H54 (cell line): ENCODE measurements at regions not wholly inside any gene's neighbourhood (a gene's known extent, or its start where the extent isn't known, plus 50 kb on each side); places are given as distances from the start of the nearest gene placed in this dataset.
"Not testable (repeated sequence)": the region's sequence is repeated elsewhere in the genome, so short reads cannot be mapped to it uniquely, and the experiment has no call there.

Experiments
- DNase-seq: peaks from one replicate; pipeline ENCODE4 v3.0.0; 2011; ENCODE audit warnings: low spot score, mixed read lengths; ENCODE audit not compliant: insufficient read length
- FAIRE-seq: peaks from 3 replicates; lab custom pipeline; 2011; peaks lifted over from hg19 to GRCh38; lab: Jason Lieb, UNC
- POLR2A ChIP-seq: IDR thresholded peaks from 2 replicates; pipeline ENCODE4 v1.6.1; 2011; ENCODE audit warnings: low read depth, mild to moderate bottlenecking, low read length

GRCh38 chr2:207328944-207329386 is 163.2 kb upstream of the KLF7 start:
- FAIRE-seq, result peak; percentile 33
- no peak for TF ChIP-seq POLR2A
- no peak for DNase-seq

GRCh38 chr2:207330912-207331311 is 165.2 kb upstream of the KLF7 start:
- no peak for TF ChIP-seq POLR2A
- FAIRE-seq (peak; percentile 97), DNase-seq (peak; percentile 26)

- TF ChIP-seq POLR2A, result no peak
- no peak for DNase-seq
- FAIRE-seq, result no peak
Observed at GRCh38 chr2:207331674-207332073, 165.9 kb upstream of the KLF7 start.

GRCh38 chr2:207332480-207333212 is 166.9 kb upstream of the KLF7 start:
- no peak for TF ChIP-seq POLR2A
- DNase-seq (no peak), FAIRE-seq (no peak)

GRCh38 chr2:207333599-207334300 is 168.0 kb upstream of the KLF7 start:
- peak; percentile 61 for FAIRE-seq
- DNase-seq, result no peak
- TF ChIP-seq POLR2A, result no peak

GRCh38 chr2:207334301-207334623 is 168.5 kb upstream of the KLF7 start:
- no peak for TF ChIP-seq POLR2A
- FAIRE-seq (no peak), DNase-seq (no peak)

GRCh38 chr2:207334624-207335371 is 169.1 kb upstream of the KLF7 start:
- TF ChIP-seq POLR2A, result no peak; the same call in 1 of the 2 replicates
- DNase-seq (peak; percentile 45), FAIRE-seq (peak; percentile 93)

GRCh38 chr2:207337234-207338219 is 171.8 kb upstream of the KLF7 start:
- no peak for TF ChIP-seq POLR2A
- FAIRE-seq (peak; percentile 98), DNase-seq (peak; percentile 45)

- DNase-seq (peak; percentile 30), FAIRE-seq (no peak)
- no peak for TF ChIP-seq POLR2A
Observed at GRCh38 chr2:207338220-207338607, 172.5 kb upstream of the KLF7 start.

GRCh38 chr2:207338610-207339009 is 172.9 kb upstream of the KLF7 start:
- no peak for DNase-seq
- no peak for FAIRE-seq
- TF ChIP-seq POLR2A, result no peak

GRCh38 chr2:207341112-207341750 is 175.5 kb upstream of the KLF7 start:
- DNase-seq, result no peak
- TF ChIP-seq POLR2A, result no peak
- FAIRE-seq, result no peak

GRCh38 chr2:207341804-207342203 is 176.1 kb upstream of the KLF7 start:
- no peak for DNase-seq
- TF ChIP-seq POLR2A, result no peak
- FAIRE-seq, result no peak

GRCh38 chr2:207344596-207345394 is 179.0 kb upstream of the KLF7 start:
- FAIRE-seq, DNase-seq: not testable (repeated sequence)
